H1 (cell line): ENCODE measurements at regions not wholly inside any gene's neighbourhood (a gene's known extent, or its start where the extent isn't known, plus 50 kb on each side); places are given as distances from the start of the nearest gene placed in this dataset.

ENCODE experiments used
- CEBPB ChIP-seq: IDR thresholded peaks from 2 replicates; pipeline ENCODE4 v1.6.1; 2012; ENCODE audit warnings: low read depth, low read length
- CHD7 ChIP-seq: fragments of 300-600 bp; sonication (generic); IDR thresholded peaks from 2 replicates; pipeline ENCODE4 v1.7.1; 2012; ENCODE audit warnings: low read length, moderate library complexity, mild to moderate bottlenecking, inconsistent platforms; ENCODE audit not compliant: insufficient replicate concordance
- EZH2 ChIP-seq: fragments of 200-600 bp; sonication (generic); IDR thresholded peaks from 2 replicates; pipeline ENCODE4 v1.7.1; 2012; ENCODE audit warnings: low read depth, mild to moderate bottlenecking, moderate library complexity, low read length, inconsistent platforms; ENCODE audit not compliant: severe bottlenecking

GRCh38 chr4:17380347-17380746 lies 131.5 kb downstream of the QDPR start (continued):
- TF ChIP-seq CHD7 (no peak), CEBPB (peak; percentile 12; the same call in 1 of the 2 replicates), EZH2 (no peak)
